Stimulated activated naive CD8-positive, alpha-beta T cell treated with anti-CD3 and anti-CD28 coated beads, Interleukin-15, Interleukin-2, amounts not matched to agents 100 U/mL and 50 U/mL, for 24 hours (primary cell): ENCODE measurements at regions not wholly inside any gene's neighbourhood (a gene's known extent, or its start where the extent isn't known, plus 50 kb on each side); places are given as distances from the start of the nearest gene placed in this dataset.
"Not testable (repeated sequence)": the region's sequence is repeated elsewhere in the genome, so short reads cannot be mapped to it uniquely, and the experiment has no call there.

ENCODE experiments used
- ATAC-seq: fragments of 150-1000 bp; cut with Tn5 transposase; one replicate; pipeline ENCODE4 v1.10.0; 2021
- DNase-seq: peaks from one replicate; pipeline ENCODE4 v3.0.0; 2021

- ATAC-seq (no peak), DNase-seq (no peak)
These were observed 532.9 kb upstream of the IL12A start for GRCh38 chr3:159455741-159456181.

- ATAC-seq (no peak), DNase-seq (no peak)
These were observed 530.6 kb upstream of the IL12A start for GRCh38 chr3:159458010-159458409.

GRCh38 chr3:159458982-159459381, 529.7 kb upstream of the IL12A start:
- DNase-seq (no peak), ATAC-seq (no peak)

GRCh38 chr3:159472611-159473010, 516.0 kb upstream of the IL12A start:
- no peak for DNase-seq

GRCh38 chr3:159473206-159473605, 515.4 kb upstream of the IL12A start:
- ATAC-seq (no peak), DNase-seq (no peak)

More at GRCh38 chr3:159472611-159473010, 516.0 kb upstream of the IL12A start:
- ATAC-seq = no peak

- no peak for ATAC-seq
These were observed 508.6 kb upstream of the IL12A start for GRCh38 chr3:159480046-159480445.

GRCh38 chr3:159482241-159482993, 506.2 kb upstream of the IL12A start:
- ATAC-seq (no peak), DNase-seq (no peak)

More at GRCh38 chr3:159480046-159480445, 508.6 kb upstream of the IL12A start:
- DNase-seq = no peak

GRCh38 chr3:159482994-159483367, 505.7 kb upstream of the IL12A start:
- DNase-seq (no peak), ATAC-seq (no peak)

GRCh38 chr3:159486580-159486979, 502.1 kb upstream of the IL12A start:
- ATAC-seq (no peak), DNase-seq (no peak)

GRCh38 chr3:159487304-159487703, 501.3 kb upstream of the IL12A start:
- ATAC-seq (no peak), DNase-seq (no peak)

GRCh38 chr3:159488602-159489001, 500.0 kb upstream of the IL12A start:
- no peak for ATAC-seq
- no peak for DNase-seq

- DNase-seq (no peak), ATAC-seq (no peak)
These were observed 491.3 kb upstream of the IL12A start for GRCh38 chr3:159497361-159497760.

GRCh38 chr3:159499031-159499793, 489.4 kb upstream of the IL12A start:
- ATAC-seq = no peak
- no peak for DNase-seq

- no peak for ATAC-seq
- DNase-seq = no peak
These were observed 487.6 kb upstream of the IL12A start for GRCh38 chr3:159501029-159501428.

GRCh38 chr3:159502986-159503385, 485.6 kb upstream of the IL12A start:
- ATAC-seq = no peak
- DNase-seq = no peak

- DNase-seq, ATAC-seq: not testable (repeated sequence)
These were observed 477.6 kb upstream of the IL12A start for GRCh38 chr3:159510988-159511387.

GRCh38 chr3:159513444-159513843, 475.2 kb upstream of the IL12A start:
- ATAC-seq (no peak), DNase-seq (no peak)

- DNase-seq (no peak), ATAC-seq (no peak)
These were observed 474.7 kb upstream of the IL12A start for GRCh38 chr3:159513867-159514380.

GRCh38 chr3:159517105-159517504, 471.5 kb upstream of the IL12A start:
- ATAC-seq (no peak), DNase-seq (no peak)

- DNase-seq (no peak), ATAC-seq (no peak)
These were observed 468.0 kb upstream of the IL12A start for GRCh38 chr3:159520638-159521037.

GRCh38 chr3:159522276-159522675, 466.4 kb upstream of the IL12A start:
- DNase-seq (no peak), ATAC-seq (no peak)

GRCh38 chr3:159528251-159528895, 460.3 kb upstream of the IL12A start:
- ATAC-seq (no peak), DNase-seq (no peak)

- no peak for DNase-seq
- no peak for ATAC-seq
These were observed 456.1 kb upstream of the IL12A start for GRCh38 chr3:159532577-159532976.
